Mucosa of descending colon (tissue), 3 donors: ENCODE measurements at regions not wholly inside any gene's neighbourhood (a gene's known extent, or its start where the extent isn't known, plus 50 kb on each side); places are given as distances from the start of the nearest gene placed in this dataset.
"Not testable (repeated sequence)": the region's sequence is repeated elsewhere in the genome, so short reads cannot be mapped to it uniquely, and the experiment has no call there.

Source experiments
- ATAC-seq: fragments of 200-7000 bp; cut with Tn5 transposase; one replicate; pipeline ENCODE4 v1.9.1; 2020; ENCODE audit warnings: mild to moderate bottlenecking, moderate library complexity
- DNase-seq, 3 donors: peaks; one replicate each; pipeline ENCODE4 v3.0.0-alpha.2; 2020
- H3K36me3 ChIP-seq: fragments of 200-600 bp; one replicate; pipeline ENCODE4 v1.8.0; 2021; ENCODE audit warnings: low read depth, mild to moderate bottlenecking
- H3K4me1 ChIP-seq: fragments of 200-600 bp; one replicate; pipeline ENCODE4 v1.8.0; 2021; ENCODE audit warnings: low read depth, mild to moderate bottlenecking
- H3K4me3 ChIP-seq: fragments of 200-600 bp; one replicate; pipeline ENCODE4 v1.8.0; 2021; ENCODE audit warnings: mild to moderate bottlenecking
- H3K9me3 ChIP-seq: fragments of 200-600 bp; one replicate; pipeline ENCODE4 v1.8.0; 2021; ENCODE audit warnings: mild to moderate bottlenecking
- intact Hi-C, 2 donors: fragments of 100-400 bp; cut with DNase I in 1 of 2; cut with micrococcal nuclease in 1 of 2; formaldehyde crosslinking; loops; one replicate each; pipeline versions ENCODE4 v1.11.0 to v1.11.1; 2022; cut with DNase I, micrococcal nuclease
- TF ChIP-seq, protein P1 (sequence below): fragments of 200-600 bp; IDR thresholded peaks from one replicate; pipeline ENCODE4 v1.8.0; 2022; ENCODE audit warnings: antibody characterized with exemption, mild to moderate bottlenecking
- donor health status: DM: no; HTN: no; CAD: no; lungs with moderate emphysema.
- donor health status: DM: no; HTN: no; CAD: no.
- donor health status: DM: no; HTN: yes; CAD: no.

DNA sequence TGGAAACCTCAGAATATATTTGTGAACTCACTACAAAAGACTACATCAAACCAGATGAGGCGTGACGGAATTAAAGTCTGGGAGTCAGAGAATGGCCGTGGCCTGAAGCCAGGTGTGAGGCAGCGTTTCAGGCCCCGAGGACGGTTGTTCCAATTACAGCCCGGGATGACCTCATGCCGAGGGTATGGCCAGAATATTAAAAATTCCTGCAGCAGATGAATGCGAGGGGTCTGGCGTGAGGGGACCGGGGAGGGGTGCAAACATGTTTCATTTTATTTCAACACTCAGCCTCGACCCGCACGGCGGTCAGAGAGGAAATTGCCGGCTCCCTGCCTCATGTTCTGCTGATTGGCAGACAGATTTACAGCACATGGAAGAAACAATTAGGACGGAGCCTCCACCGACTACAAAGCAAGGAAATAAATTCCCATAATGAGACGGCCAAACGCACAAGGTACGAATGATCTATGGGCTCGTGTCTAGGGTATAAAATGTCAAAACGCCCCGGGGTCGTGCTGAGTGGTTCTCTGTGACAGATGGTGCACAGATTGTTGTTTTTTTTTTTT is 289.7 kb downstream of the SHOX start:
- TF ChIP-seq, protein P1, sequence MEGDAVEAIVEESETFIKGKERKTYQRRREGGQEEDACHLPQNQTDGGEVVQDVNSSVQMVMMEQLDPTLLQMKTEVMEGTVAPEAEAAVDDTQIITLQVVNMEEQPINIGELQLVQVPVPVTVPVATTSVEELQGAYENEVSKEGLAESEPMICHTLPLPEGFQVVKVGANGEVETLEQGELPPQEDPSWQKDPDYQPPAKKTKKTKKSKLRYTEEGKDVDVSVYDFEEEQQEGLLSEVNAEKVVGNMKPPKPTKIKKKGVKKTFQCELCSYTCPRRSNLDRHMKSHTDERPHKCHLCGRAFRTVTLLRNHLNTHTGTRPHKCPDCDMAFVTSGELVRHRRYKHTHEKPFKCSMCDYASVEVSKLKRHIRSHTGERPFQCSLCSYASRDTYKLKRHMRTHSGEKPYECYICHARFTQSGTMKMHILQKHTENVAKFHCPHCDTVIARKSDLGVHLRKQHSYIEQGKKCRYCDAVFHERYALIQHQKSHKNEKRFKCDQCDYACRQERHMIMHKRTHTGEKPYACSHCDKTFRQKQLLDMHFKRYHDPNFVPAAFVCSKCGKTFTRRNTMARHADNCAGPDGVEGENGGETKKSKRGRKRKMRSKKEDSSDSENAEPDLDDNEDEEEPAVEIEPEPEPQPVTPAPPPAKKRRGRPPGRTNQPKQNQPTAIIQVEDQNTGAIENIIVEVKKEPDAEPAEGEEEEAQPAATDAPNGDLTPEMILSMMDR, result no peak
- Histone ChIP-seq H3K36me3 (no peaks in the 10 kb centered on the region), H3K9me3 (peaks cover 13% of the 10 kb centered on the region), H3K4me3 (no peak overlapping the region), H3K4me1 (no peaks in the 10 kb centered on the region)
- intact Hi-C loops, result no loop called here
- ATAC-seq (no peak), DNase-seq (no peak)

- ATAC-seq (no peak), DNase-seq (no peak)
- H3K9me3 ChIP-seq, result peaks cover 15% of the 10 kb centered on the region
- no peaks in the 10 kb centered on the region for H3K36me3 ChIP-seq
- H3K4me1 ChIP-seq, result no peaks in the 10 kb centered on the region
- no peak overlapping the region for H3K4me3 ChIP-seq
- intact Hi-C loops, result no loop called here
- TF ChIP-seq, protein P1, result no peak
These were observed 285.6 kb downstream of the SHOX start for GRCh38 chrX:916230-916599.

DNA sequence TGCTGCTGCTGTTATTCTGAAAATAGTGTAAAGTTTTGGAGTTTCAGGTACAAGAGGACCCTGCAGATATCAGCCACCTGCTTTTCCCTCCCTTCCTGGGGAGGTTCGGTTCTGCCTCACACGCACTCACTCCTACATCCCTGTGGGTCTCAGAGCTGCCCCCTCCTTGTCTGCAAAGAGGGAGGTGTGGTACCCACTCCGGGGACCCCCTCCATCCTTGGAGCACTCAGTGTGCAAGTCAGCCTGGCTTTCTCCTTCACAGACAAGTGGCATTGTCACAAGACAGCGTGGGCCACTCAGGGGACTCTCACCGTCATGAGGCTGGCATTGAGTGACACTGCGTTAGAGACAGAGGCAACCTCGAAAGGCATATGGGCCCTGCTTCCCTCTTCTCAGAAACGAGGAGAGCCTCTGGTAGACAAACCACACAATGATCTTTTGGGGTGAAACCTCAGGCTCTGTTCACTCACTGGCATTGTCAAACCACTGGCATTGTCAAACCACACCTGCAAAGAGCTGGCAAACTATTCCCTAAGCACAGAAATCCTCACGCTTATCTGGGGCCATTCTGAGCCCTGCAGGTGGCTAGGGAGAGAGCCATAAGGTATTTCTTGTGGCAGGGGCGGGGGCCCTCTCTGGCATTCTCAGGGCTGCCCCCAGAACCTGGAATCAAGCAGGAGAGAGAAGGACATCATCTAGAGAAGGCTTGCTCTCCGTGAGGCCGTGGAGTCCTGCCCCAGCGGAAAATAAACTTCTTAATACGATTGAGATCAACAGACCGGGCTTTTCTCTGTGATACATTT is 285.0 kb downstream of the SHOX start:
- DNase-seq (no peak), ATAC-seq (peak; percentile 11)
- no peaks in the 10 kb centered on the region for H3K36me3 ChIP-seq
- no peak overlapping the region for H3K4me3 ChIP-seq
- intact Hi-C loops, result no loop called here
- H3K9me3 ChIP-seq, result peaks cover 13% of the 10 kb centered on the region
- no peaks in the 10 kb centered on the region for H3K4me1 ChIP-seq
- TF ChIP-seq, protein P1, result no peak

DNA sequence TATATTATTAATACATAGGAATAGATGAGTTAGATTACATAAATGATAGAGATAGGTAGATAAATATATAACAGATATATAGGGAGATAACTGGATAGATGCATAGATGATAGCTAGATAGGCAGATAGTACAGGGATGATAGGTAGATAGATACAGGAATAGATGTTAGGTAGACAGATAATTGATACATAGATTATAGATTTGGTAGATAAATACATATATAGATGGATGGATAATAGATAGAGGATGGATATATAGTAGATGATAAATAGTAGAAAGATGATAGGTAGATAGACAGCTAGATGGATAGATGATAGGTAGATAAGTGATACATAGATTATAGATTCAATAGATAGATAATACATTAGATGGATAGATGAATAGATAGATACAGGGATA is 283.6 kb downstream of the SHOX start:
- H3K36me3 ChIP-seq, result no peaks in the 10 kb centered on the region
- no peaks in the 10 kb centered on the region for H3K4me1 ChIP-seq
- TF ChIP-seq, protein P1, result no peak
- ATAC-seq, result no peak
- H3K4me3 ChIP-seq, result no peak overlapping the region
- peaks cover 15% of the 10 kb centered on the region for H3K9me3 ChIP-seq
- intact Hi-C loops, result no loop called here
- DNase-seq, result no peak

- H3K9me3 ChIP-seq, result peaks cover 15% of the 10 kb centered on the region
- TF ChIP-seq, protein P1, result no peak
- DNase-seq (no peak), ATAC-seq (no peak)
- intact Hi-C loops, result no loop called here
- no peaks in the 10 kb centered on the region for H3K36me3 ChIP-seq
- no peaks in the 10 kb centered on the region for H3K4me1 ChIP-seq
- H3K4me3 ChIP-seq, result no peak overlapping the region
These were observed 282.1 kb downstream of the SHOX start for GRCh38 chrX:912677-913076.

- H3K36me3 ChIP-seq, ATAC-seq, intact Hi-C loops, DNase-seq, H3K4me1 ChIP-seq, H3K4me3 ChIP-seq: not testable (repeated sequence)
- H3K9me3 ChIP-seq, result peaks cover 32% of the 10 kb centered on the region
These were observed 278.5 kb downstream of the SHOX start for GRCh38 chrX:909068-909467.
